Embryonic facial prominence (tissue), 1 donor: ENCODE measurements at regions not wholly inside any gene's neighbourhood (a gene's known extent, or its start where the extent isn't known, plus 50 kb on each side); places are given as distances from the start of the nearest gene placed in this dataset.
"Not testable (repeated sequence)": the region's sequence is repeated elsewhere in the genome, so short reads cannot be mapped to it uniquely, and the experiment has no call there.

Source experiments
- DNase-seq: peaks from one replicate; pipeline ENCODE4 v3.0.0-alpha.2; 2016; ENCODE audit errors: extremely low spot score

GRCh38 chr12:104906695-104907094, 51.4 kb downstream of the SLC41A2 start:
- no peak for DNase-seq

- not testable (repeated sequence) for DNase-seq
Measured at GRCh38 chr12:104905446-104905845, 52.6 kb downstream of the SLC41A2 start.

- DNase-seq = no peak
Measured at GRCh38 chr12:104903648-104904423, 54.3 kb downstream of the SLC41A2 start.

GRCh38 chr12:104902125-104902524, 56.0 kb downstream of the SLC41A2 start:
- DNase-seq = no peak

- no peak for DNase-seq
Measured at GRCh38 chr12:104896710-104897109, 61.4 kb downstream of the SLC41A2 start.

GRCh38 chr12:104896146-104896545, 61.9 kb downstream of the SLC41A2 start:
- DNase-seq = no peak

- DNase-seq = no peak
Measured at GRCh38 chr12:104895415-104895814, 62.7 kb downstream of the SLC41A2 start.

- DNase-seq = no peak
Measured at GRCh38 chr12:104890476-104891096, 67.5 kb downstream of the SLC41A2 start.

- DNase-seq = no peak
Measured at GRCh38 chr12:104889735-104890134, 68.4 kb downstream of the SLC41A2 start.

GRCh38 chr12:104888892-104889291, 69.2 kb downstream of the SLC41A2 start:
- no peak for DNase-seq

- no peak for DNase-seq
Measured at GRCh38 chr12:104888481-104888880, 69.6 kb downstream of the SLC41A2 start.

- no peak for DNase-seq
Measured at GRCh38 chr12:104887452-104887851, 70.6 kb downstream of the SLC41A2 start.

- no peak for DNase-seq
Measured at GRCh38 chr12:104886418-104887401, 71.4 kb downstream of the SLC41A2 start.

GRCh38 chr12:104878858-104879257, 79.2 kb downstream of the SLC41A2 start:
- not testable (repeated sequence) for DNase-seq

- peak; percentile 61 for DNase-seq
Measured at GRCh38 chr12:104877103-104877705, 80.9 kb downstream of the SLC41A2 start.

GRCh38 chr12:104873374-104873773, 84.7 kb downstream of the SLC41A2 start:
- DNase-seq = no peak

GRCh38 chr12:104870797-104871196, 87.3 kb downstream of the SLC41A2 start:
- DNase-seq = no peak

GRCh38 chr12:104866291-104866690, 91.8 kb downstream of the SLC41A2 start:
- no peak for DNase-seq

- no peak for DNase-seq
Measured at GRCh38 chr12:104865080-104865479, 93.0 kb downstream of the SLC41A2 start.

- DNase-seq = no peak
Measured at GRCh38 chr12:104864668-104865067, 93.4 kb downstream of the SLC41A2 start.

- no peak for DNase-seq
Measured at GRCh38 chr12:104863296-104863948, 94.7 kb downstream of the SLC41A2 start.
